ENCODE measurements at regions not wholly inside any gene's neighbourhood (a gene's known extent, or its start where the extent isn't known, plus 50 kb on each side); places are given as distances from the start of the nearest gene placed in this dataset.

DNA sequence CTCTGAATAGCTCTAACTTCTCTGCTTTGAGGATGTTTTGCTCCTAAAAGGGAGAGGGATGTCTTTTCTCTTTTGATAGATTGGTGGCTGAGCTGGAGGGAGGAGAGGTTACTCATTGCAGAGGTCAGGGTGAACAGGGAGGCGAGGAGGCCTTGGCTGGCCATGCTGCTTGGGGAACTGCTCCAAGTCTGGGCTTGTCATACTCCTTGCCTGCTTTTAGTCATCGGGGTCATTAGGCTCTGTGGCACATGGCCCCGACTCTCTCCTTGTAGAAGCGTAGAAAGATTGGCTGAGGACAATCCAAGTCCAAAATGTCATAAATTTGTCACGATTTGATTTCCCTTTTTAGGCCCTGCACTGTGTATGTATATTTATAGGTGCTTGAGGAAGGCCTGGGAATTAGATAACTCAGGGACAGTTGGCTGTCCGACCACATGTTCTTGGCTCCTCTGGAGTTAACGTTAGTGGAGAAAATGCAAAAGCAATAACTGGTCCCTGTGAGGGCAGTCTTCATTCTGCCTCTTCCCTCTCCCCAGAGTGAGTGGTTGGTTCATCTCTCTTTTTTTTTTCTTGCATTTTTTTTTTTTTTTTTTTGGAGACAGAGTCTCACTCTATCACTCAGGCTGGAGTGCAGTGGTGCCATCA is 160.1 kb downstream of the SCP2D1 start:
- DNase-seq (ENCODE audit: low read depth, low spot score), result no peak
- H3K36me3 ChIP-seq (ENCODE audit: insufficient read depth, low read length), result no peaks in the 10 kb centered on the region
- no peak overlapping the region for H3K9ac ChIP-seq (ENCODE audit: insufficient read length)
- no peaks in the 10 kb centered on the region for H3K9me3 ChIP-seq (ENCODE audit: low read depth, low read length)
- H3K4me3 ChIP-seq, result no peak overlapping the region
- TF ChIP-seq FOXP2 (optimal IDR thresholded peaks at IDR 0.05; ENCODE audit: control extremely low read depth, extremely low read length, insufficient read depth) (no peak), POLR2AphosphoS5 (IDR thresholded peaks at IDR 0.05; ENCODE audit: borderline replicate concordance, low read depth, low read length) (no peak), EZH2 (IDR thresholded peaks at IDR 0.05) (no peak)
- H3K27ac ChIP-seq, result no peak overlapping the region

DNA sequence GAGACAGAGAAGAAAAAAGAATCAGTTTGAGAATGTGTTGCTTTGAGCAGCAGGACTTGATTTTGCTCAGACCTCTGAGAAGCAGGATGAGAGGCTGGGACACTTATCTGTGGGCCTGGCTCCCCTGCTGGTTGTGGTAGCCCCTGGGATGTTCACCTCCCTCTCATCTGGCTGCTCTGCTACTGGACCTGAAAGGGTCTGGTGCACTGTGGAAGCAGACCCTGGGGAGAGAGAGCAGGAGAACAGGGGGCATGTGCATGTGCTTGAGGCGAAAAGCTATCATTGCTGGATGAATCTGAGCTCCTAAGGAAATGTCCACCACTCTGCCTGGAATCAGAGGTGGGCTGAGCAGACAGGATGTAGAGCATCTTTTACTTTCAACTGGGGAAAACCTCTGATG is 161.1 kb downstream of the SCP2D1 start:
- Histone ChIP-seq H3K4me3 (no peak overlapping the region), H3K27ac (no peak overlapping the region), H3K9me3 (ENCODE audit: low read depth, low read length) (no peaks in the 10 kb centered on the region), H3K9ac (ENCODE audit: insufficient read length) (no peak overlapping the region), H3K36me3 (ENCODE audit: insufficient read depth, low read length) (no peaks in the 10 kb centered on the region)
- no peak for TF ChIP-seq POLR2AphosphoS5 (IDR thresholded peaks at IDR 0.05; ENCODE audit: borderline replicate concordance, low read depth, low read length)
- no peak for TF ChIP-seq EZH2 (IDR thresholded peaks at IDR 0.05)
- TF ChIP-seq FOXP2 (optimal IDR thresholded peaks at IDR 0.05; ENCODE audit: control extremely low read depth, extremely low read length, insufficient read depth), result no peak
- no peak for DNase-seq (ENCODE audit: low read depth, low spot score)

- Histone ChIP-seq H3K4me3 (no peak overlapping the region), H3K36me3 (ENCODE audit: insufficient read depth, low read length) (no peaks in the 10 kb centered on the region), H3K9me3 (ENCODE audit: low read depth, low read length) (no peaks in the 10 kb centered on the region), H3K9ac (ENCODE audit: insufficient read length) (no peak overlapping the region), H3K27ac (no peak overlapping the region)
- TF ChIP-seq FOXP2 (optimal IDR thresholded peaks at IDR 0.05; ENCODE audit: control extremely low read depth, extremely low read length, insufficient read depth) (no peak), POLR2AphosphoS5 (IDR thresholded peaks at IDR 0.05; ENCODE audit: borderline replicate concordance, low read depth, low read length) (no peak), EZH2 (IDR thresholded peaks at IDR 0.05) (no peak)
- DNase-seq (ENCODE audit: low read depth, low spot score), result no peak
Observed at GRCh38 chr20:18977441-18977840, 163.9 kb downstream of the SCP2D1 start.

DNA sequence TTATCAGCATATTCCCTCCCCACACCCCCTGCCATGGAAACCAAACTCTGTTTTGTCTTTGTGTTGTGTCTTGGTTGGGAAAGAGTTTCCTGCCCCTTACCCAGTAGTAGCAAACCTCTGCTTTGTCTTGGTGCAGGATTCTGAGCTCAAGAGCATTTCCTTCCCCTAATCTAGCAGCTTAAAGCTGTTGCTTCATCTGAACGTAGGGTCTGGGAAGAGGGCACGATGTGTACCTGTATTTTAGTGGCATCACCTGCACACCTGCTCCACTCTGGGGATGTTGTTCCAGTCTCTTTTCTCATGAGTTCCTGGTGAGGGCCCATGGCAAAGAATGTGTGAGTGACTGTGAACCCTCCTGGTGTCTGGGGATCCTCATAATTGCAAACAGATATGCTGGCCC is 164.7 kb downstream of the SCP2D1 start:
- no peaks in the 10 kb centered on the region for H3K36me3 ChIP-seq (ENCODE audit: insufficient read depth, low read length)
- no peak overlapping the region for H3K4me3 ChIP-seq
- no peak for DNase-seq (ENCODE audit: low read depth, low spot score)
- no peak for TF ChIP-seq FOXP2 (optimal IDR thresholded peaks at IDR 0.05; ENCODE audit: control extremely low read depth, extremely low read length, insufficient read depth)
- TF ChIP-seq POLR2AphosphoS5 (IDR thresholded peaks at IDR 0.05; ENCODE audit: borderline replicate concordance, low read depth, low read length), result no peak
- TF ChIP-seq EZH2 (IDR thresholded peaks at IDR 0.05), result no peak
- no peak overlapping the region for H3K9ac ChIP-seq (ENCODE audit: insufficient read length)
- no peak overlapping the region for H3K27ac ChIP-seq
- H3K9me3 ChIP-seq (ENCODE audit: low read depth, low read length), result no peaks in the 10 kb centered on the region

DNA sequence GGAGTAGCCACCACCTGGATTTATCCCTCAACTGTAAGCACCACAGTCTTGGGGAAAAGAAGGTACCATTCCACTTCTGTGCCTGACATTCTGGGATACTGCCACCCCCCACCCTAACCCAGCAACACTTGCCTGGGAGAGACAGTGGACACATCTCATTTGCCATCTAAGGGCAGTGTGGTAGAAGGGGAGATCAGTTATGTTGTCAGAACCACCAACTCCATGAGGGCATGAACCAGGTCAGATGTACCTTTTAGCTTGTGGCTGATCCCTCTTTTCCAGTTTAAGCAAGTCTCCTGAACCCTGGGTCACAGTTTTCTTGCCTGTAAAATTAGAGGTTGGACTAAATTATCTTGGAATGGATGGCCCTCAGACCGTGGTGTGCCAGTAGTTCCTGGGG is 165.5 kb downstream of the SCP2D1 start:
- no peak for DNase-seq (ENCODE audit: low read depth, low spot score)
- no peaks in the 10 kb centered on the region for H3K9me3 ChIP-seq (ENCODE audit: low read depth, low read length)
- no peak overlapping the region for H3K27ac ChIP-seq
- TF ChIP-seq EZH2 (IDR thresholded peaks at IDR 0.05) (no peak), POLR2AphosphoS5 (IDR thresholded peaks at IDR 0.05; ENCODE audit: borderline replicate concordance, low read depth, low read length) (no peak), FOXP2 (optimal IDR thresholded peaks at IDR 0.05; ENCODE audit: control extremely low read depth, extremely low read length, insufficient read depth) (no peak)
- H3K9ac ChIP-seq (ENCODE audit: insufficient read length), result no peak overlapping the region
- no peaks in the 10 kb centered on the region for H3K36me3 ChIP-seq (ENCODE audit: insufficient read depth, low read length)
- H3K4me3 ChIP-seq, result no peak overlapping the region

- H3K4me3 ChIP-seq, result no peak overlapping the region
- TF ChIP-seq EZH2 (IDR thresholded peaks at IDR 0.05) (no peak), FOXP2 (optimal IDR thresholded peaks at IDR 0.05; ENCODE audit: control extremely low read depth, extremely low read length, insufficient read depth) (no peak), POLR2AphosphoS5 (IDR thresholded peaks at IDR 0.05; ENCODE audit: borderline replicate concordance, low read depth, low read length) (no peak)
- DNase-seq (ENCODE audit: low read depth, low spot score), result no peak
- no peaks in the 10 kb centered on the region for H3K9me3 ChIP-seq (ENCODE audit: low read depth, low read length)
- no peak overlapping the region for H3K9ac ChIP-seq (ENCODE audit: insufficient read length)
- H3K27ac ChIP-seq, result no peak overlapping the region
- H3K36me3 ChIP-seq (ENCODE audit: insufficient read depth, low read length), result no peaks in the 10 kb centered on the region
Observed at GRCh38 chr20:18981962-18982539, 168.5 kb downstream of the SCP2D1 start.

GRCh38 chr20:18983796-18984195 is 170.2 kb downstream of the SCP2D1 start:
- no peak for DNase-seq (ENCODE audit: low read depth, low spot score)
- Histone ChIP-seq H3K9me3 (ENCODE audit: low read depth, low read length) (no peaks in the 10 kb centered on the region), H3K27ac (no peak overlapping the region), H3K9ac (ENCODE audit: insufficient read length) (no peak overlapping the region), H3K36me3 (ENCODE audit: insufficient read depth, low read length) (no peaks in the 10 kb centered on the region), H3K4me3 (no peak overlapping the region)
- TF ChIP-seq POLR2AphosphoS5 (IDR thresholded peaks at IDR 0.05; ENCODE audit: borderline replicate concordance, low read depth, low read length), result no peak
- no peak for TF ChIP-seq FOXP2 (optimal IDR thresholded peaks at IDR 0.05; ENCODE audit: control extremely low read depth, extremely low read length, insufficient read depth)
- TF ChIP-seq EZH2 (IDR thresholded peaks at IDR 0.05), result no peak

GRCh38 chr20:18984238-18985200 is 170.9 kb downstream of the SCP2D1 start:
- no peak for DNase-seq (ENCODE audit: low read depth, low spot score)
- H3K36me3 ChIP-seq (ENCODE audit: insufficient read depth, low read length), result no peaks in the 10 kb centered on the region
- no peaks in the 10 kb centered on the region for H3K9me3 ChIP-seq (ENCODE audit: low read depth, low read length)
- H3K9ac ChIP-seq (ENCODE audit: insufficient read length), result no peak overlapping the region
- no peak overlapping the region for H3K4me3 ChIP-seq
- TF ChIP-seq EZH2 (IDR thresholded peaks at IDR 0.05), result no peak
- TF ChIP-seq POLR2AphosphoS5 (IDR thresholded peaks at IDR 0.05; ENCODE audit: borderline replicate concordance, low read depth, low read length), result no peak
- TF ChIP-seq FOXP2 (optimal IDR thresholded peaks at IDR 0.05; ENCODE audit: control extremely low read depth, extremely low read length, insufficient read depth), result no peak
- no peak overlapping the region for H3K27ac ChIP-seq
